ENCODE measurements at regions not wholly inside any gene's neighbourhood (a gene's known extent, or its start where the extent isn't known, plus 50 kb on each side); places are given as distances from the start of the nearest gene placed in this dataset.
A peak's percentile ranks its signal among the peaks of the same experiment; 100 is the strongest.

DNA sequence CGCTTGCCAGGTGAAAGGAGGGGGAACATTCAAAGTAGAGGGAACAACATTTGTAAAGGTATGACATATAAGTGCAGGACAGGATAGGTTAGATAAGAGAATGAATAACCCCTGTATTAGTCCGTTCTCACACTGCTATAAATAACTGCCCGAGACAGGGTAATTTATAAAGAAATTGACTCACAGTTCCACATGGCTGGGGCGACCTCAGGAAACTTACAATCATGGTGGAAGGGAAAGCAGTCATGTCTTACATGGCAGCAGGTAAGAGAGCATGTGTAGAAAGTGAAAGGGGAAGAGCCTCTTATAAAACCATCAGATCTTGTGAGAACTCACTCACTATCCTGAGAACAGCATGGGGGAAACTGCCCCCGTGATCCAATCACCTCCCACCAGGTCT lies 223.8 kb downstream of the SOX9 start:
- no peak for ATAC-seq

DNA sequence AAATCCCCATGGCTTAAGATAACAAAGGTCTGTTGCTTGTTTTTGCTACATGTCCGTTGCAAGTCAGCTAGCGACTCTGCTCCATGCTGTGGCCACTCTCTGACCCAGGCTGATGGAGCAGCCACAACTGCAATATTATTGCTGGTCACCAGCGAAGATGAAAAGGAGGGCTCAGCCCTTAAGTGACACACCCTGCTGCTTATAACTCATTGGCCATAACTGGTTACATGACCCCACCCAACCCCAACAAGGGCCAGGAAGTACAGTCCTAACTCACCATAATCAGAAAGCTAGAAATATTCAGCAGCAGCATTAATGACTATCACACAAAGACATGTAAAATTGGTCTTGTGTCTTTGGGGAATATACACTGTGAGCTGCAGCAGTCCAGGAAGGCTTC lies 224.3 kb downstream of the SOX9 start:
- peak; percentile 49 for ATAC-seq

DNA sequence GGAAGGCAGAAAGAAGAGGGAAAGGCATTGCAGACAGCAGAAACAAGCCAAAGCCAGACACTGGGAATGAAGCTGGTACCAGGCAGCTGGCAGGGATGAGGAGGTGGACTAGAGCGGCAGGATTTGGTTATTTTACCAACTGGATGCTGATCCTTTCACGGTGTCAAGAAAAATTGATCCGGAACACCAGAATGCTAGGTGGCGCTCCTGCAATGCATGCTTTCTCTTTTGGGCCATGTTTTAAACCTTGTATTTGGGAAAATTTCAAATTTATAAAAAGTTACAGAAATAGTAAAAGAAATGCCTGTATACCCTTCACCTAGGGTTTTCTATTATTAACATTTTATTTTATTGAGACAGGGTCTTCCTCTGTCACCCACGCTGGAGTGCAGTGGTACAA lies 224.7 kb downstream of the SOX9 start:
- no peak for ATAC-seq

GRCh38 chr17:72346306-72346705 lies 225.5 kb downstream of the SOX9 start:
- ATAC-seq, result no peak

DNA sequence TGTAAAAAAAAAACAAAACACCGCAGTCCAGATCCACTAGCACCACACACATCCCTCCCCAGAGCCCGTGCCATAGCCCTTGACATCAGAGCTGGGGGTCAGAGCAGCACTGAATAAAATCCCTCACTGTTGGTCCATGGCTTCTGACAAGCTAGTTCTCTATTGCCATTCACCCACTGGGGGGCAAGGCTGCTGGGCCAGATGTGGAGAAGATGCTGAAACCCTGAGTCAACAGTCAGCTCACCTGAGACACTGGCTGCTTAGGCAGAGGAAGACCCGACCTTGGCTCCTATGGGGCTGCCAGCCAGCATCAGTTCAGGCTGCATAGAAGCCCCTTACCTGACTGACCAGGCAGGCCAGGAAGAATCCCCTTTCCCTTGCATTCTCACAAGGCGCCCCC lies 228.2 kb downstream of the SOX9 start:
- no peak for ATAC-seq

- ATAC-seq, result no peak
These were observed 228.7 kb downstream of the SOX9 start for GRCh38 chr17:72349491-72349995.

DNA sequence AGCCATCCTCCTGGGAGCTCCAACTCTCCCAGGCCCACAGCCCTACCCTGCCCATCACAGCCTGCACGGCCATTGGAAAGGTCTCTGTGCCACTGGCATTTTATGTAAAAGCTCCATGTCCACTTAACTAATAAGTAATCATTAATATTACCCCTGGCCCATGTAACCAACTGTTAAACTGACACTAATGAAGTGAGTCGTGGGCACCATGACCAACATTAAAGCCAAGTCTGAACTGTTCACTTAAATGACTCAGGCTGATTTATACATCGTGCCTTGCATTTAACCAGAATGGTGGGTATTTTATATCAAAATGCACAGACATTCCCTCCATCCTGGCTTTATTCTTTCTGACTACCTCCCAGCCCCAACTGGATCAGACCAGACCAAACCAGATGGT lies 229.3 kb downstream of the SOX9 start:
- ATAC-seq, result no peak

DNA sequence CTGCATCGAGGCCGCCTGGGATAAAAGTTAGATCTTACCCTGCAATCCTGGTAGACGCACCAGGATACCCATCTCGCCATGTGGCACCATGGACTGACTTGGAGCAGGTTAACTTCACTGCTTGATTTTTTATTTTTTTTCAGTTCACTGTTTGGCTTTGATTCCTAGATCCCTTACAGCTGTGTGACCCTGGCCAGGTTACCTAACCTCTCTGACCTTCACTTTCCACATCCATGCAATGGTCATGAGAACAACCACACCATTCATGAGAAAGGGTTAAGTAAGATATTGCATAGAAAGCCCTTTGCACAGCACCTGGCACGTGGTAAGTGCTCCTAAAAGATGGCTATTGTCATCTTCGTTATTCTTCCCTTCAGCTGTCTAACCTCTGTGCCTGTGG lies 230.5 kb downstream of the SOX9 start:
- no peak for ATAC-seq

- ATAC-seq, result peak; percentile 62
These were observed 231.1 kb downstream of the SOX9 start for GRCh38 chr17:72351884-72352346.

GRCh38 chr17:72353502-72353901 lies 232.7 kb downstream of the SOX9 start:
- no peak for ATAC-seq

- ATAC-seq, result no peak
These were observed 233.3 kb downstream of the SOX9 start for GRCh38 chr17:72354071-72354470.

- no peak for ATAC-seq
These were observed 237.0 kb downstream of the SOX9 start for GRCh38 chr17:72357764-72358365.

- no peak for ATAC-seq
These were observed 237.6 kb downstream of the SOX9 start for GRCh38 chr17:72358465-72358864.

GRCh38 chr17:72359274-72359673 lies 238.5 kb downstream of the SOX9 start:
- peak; percentile 56 for ATAC-seq

GRCh38 chr17:72359811-72360210 lies 239.0 kb downstream of the SOX9 start:
- ATAC-seq, result no peak

DNA sequence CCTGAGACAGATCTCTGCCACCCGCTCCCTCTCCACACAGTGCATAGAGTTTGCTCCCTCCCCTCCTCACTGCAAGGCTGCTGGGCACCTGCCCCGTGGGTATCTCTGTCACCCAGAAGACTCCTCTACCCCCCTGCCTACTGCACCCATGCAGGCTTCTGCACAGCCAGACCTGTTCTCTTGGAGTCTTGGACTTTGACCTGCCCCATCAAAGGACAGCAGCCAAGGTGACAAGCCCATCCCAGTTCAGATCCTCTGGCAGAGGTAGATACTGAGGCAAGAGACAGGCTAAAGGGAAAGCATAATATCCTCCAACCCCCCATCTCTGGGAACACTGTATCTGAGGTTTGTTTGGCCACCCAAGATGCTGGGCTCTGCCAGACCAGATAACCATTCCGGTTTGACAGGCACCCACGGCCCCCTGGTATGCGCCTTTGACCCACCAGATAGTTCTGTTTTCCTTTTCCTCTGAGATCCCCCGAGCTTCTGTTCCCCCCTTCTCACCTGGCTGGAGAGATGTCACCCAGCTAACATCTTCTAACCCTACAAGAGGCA lies 239.6 kb downstream of the SOX9 start:
- no peak for ATAC-seq

DNA sequence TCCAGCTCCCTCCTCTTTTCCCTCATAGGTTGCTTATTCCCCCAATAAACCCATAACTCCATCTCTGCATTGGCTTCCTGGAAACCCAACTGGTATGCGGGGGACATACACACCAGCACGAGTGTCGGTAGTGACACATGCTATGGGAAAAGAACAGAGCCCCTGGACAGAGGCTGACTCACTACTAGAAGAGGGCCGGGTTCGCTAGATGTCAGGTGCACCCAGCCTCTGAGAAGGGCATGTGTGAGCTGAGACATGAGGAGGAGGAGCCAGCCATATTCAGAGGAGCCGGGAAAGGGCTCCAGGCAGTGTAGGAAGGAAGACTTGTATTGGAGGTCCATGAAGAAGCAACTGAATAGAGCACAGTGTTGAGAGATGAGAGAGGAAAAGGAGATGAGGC lies 241.1 kb downstream of the SOX9 start:
- peak; percentile 80 for ATAC-seq

DNA sequence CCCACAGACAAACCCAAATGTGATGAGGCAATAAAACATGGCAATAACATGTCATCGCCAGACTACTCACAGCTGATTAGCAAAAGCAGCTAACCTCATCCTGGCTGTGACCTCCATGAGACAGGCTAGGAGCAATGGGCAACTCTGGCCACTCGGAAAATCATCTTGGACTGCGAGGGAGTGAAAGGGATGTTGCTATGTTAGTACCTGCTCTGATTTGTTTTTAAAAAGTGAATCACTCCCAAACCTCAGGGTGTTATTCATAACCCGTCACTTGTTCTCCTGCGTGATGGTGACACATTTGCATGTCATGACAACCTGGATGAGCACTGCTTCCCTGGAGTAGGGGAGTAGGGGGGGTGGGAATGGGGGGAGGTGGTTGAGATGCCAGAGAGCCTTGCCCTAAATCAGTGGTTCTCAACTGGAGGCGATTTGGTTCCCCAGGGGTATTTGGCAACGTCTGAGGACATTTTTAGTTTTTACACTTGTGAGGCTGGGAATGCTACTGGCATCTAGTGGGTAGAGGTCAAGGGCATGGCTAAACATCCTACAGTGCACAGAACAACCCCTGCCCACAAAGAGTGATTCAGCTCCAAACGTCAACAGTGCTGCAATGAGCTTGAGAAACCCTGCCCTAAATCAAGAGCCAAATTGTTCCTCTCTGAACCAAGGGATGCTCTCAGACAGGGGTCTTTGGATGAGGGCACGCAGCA lies 241.7 kb downstream of the SOX9 start:
- ATAC-seq, result peak; percentile 67

DNA sequence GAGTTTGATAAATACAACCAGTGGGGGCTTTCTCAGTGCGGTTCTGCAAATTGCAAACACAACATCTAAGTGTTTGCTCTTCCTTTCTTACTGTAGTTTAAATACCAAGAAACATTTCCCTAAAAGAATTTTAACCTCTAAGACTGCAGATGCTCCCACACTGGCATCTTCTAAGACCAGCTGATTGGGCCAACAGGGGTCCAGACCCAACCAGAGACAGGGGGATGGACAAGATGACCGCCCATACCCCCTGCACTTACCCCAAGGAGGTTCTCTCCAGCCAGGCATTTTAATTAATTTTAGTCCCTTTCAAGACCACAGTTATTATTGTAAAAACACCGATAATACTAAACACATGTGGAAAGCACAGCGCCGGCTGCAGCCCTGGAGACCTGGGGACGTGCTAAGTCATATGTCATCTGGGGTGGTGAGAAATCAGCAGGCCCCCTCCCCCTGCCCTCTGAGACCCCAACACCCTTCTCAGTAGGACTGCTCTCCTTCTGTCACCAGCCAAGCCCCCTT lies 242.3 kb downstream of the SOX9 start:
- no peak for ATAC-seq

DNA sequence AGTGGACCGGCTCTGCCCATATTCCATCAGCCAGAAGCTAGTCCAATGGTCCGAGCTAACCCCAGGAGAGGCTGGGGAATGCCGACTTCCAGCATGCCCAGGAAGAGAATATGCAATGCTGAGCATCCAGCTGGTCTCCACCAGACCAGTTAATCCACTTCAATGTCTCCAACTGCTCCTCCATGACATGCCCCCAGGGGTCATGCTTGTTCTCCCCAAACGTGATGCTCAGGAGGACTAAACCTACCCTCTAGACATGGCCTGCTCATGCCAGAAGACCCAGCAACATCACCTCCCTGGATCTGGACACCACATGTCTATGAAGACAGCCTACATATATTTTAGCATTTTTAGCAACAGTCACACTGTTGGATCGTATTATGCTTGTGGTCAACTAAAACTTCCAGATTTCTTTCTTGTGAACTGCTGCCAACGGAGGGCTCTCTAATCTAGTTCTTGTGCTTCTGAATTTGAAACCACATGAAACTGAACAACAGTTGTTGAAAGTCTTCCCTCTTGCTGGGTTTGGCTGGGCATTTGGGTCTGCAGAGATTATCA lies 245.1 kb downstream of the SOX9 start:
- ATAC-seq, result no peak

DNA sequence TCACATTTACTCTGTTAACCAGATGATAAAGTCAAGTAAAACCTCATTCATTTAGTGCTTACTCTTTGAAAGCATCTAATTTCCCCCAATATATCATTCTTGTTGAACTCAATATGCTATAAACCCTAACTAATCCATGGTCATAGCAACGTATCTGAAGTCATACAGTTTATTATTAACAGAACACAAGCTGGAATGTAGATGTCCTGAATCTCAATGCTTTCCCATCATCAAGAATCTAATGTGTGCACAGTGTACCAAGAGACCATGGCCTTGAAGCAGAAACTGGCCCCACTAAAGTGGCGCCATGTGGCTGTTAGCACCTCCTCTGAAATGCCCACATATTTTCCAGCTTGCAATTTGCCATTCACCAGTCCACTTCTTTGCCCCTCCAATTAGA lies 245.8 kb downstream of the SOX9 start:
- no peak for ATAC-seq

- ATAC-seq, result no peak
These were observed 247.4 kb downstream of the SOX9 start for GRCh38 chr17:72368191-72368590.

- ATAC-seq, result no peak
These were observed 248.5 kb downstream of the SOX9 start for GRCh38 chr17:72369366-72369765.

GRCh38 chr17:72370819-72371218 lies 250.0 kb downstream of the SOX9 start:
- peak; percentile 73 for ATAC-seq
